Heart right ventricle (tissue), 16 donors: ENCODE measurements at regions not wholly inside any gene's neighbourhood (a gene's known extent, or its start where the extent isn't known, plus 50 kb on each side); places are given as distances from the start of the nearest gene placed in this dataset.

Experiments
- ATAC-seq, 8 donors: fragments of 200-7000 bp; cut with Tn5 transposase; one replicate each; pipeline ENCODE4 v1.9.1; 2020; ENCODE audit warnings: mild to moderate bottlenecking in 8 of 8, moderate library complexity in 8 of 8, moderate number of reproducible peaks in 1 of 8
- DNase-seq, 2 donors: peaks; one replicate each; pipeline ENCODE4 v3.0.0-alpha.2; 2020
- H3K27ac ChIP-seq, 10 donors: fragments of 200-600 bp; sonication (generic) in 2 of 10; one replicate each; pipeline versions ENCODE4 v1.5.0 to v1.8.0; 2020 to 2022; ENCODE audit warnings: mild to moderate bottlenecking in 3 of 10
- H3K27me3 ChIP-seq, 7 donors: fragments of 200-600 bp; one replicate each; pipeline ENCODE4 v1.8.0; 2021 to 2022; ENCODE audit warnings: mild to moderate bottlenecking in 2 of 7
- H3K36me3 ChIP-seq, 9 donors: fragments of 200-600 bp; sonication (generic) in 1 of 9; one replicate each; pipeline versions ENCODE4 v1.5.0 to v1.8.0; 2020 to 2022; ENCODE audit warnings: mild to moderate bottlenecking in 2 of 9
- H3K4me1 ChIP-seq, 9 donors: fragments of 200-600 bp; sonication (generic) in 1 of 9; one replicate each; pipeline versions ENCODE4 v1.5.0 to v1.8.0; 2020 to 2022; ENCODE audit warnings: mild to moderate bottlenecking in 4 of 9
- H3K4me3 ChIP-seq, 10 donors: fragments of 200-600 bp; sonication (generic) in 2 of 10; one replicate each; pipeline versions ENCODE4 v1.5.0 to v1.8.0; 2020 to 2022; ENCODE audit warnings: mild to moderate bottlenecking in 7 of 10, moderate library complexity in 2 of 10
- H3K9me3 ChIP-seq, 11 donors: fragments of 200-600 bp in 10 of 11; sonication (generic) in 2 of 11; one replicate each; pipeline versions ENCODE4 v1.5.0 to v1.8.0; 2013 to 2022; ENCODE audit warnings: mild to moderate bottlenecking in 2 of 11, control low read depth in 1 of 11, moderate library complexity in 1 of 11
- WGBS, 2 donors: extraction: QIAGEN DNeasy Blood & Tissue Kit; methylation state at CpG; one replicate each; pipeline ENCODE4 v1.1.7; 2013; ENCODE audit warnings: inconsistent platforms in 1 of 2; 5-methylcytosine and 5-hydroxymethylcytosine counted together
- intact Hi-C, 10 donors: fragments of 100-400 bp; cut with DNase I; formaldehyde crosslinking; loops; one replicate each; pipeline versions ENCODE4 v1.11.1 to v1.14.2; 2022
- TF ChIP-seq, protein P1 (sequence below), 9 donors: fragments of 200-600 bp; sonication (generic) in 2 of 9; IDR thresholded peaks; one replicate each; pipeline versions ENCODE4 v1.5.0 to v1.8.0; 2021 to 2022; ENCODE audit warnings: antibody characterized with exemption in 9 of 9, mild to moderate bottlenecking in 5 of 9, moderate library complexity in 1 of 9
- donor health status: Arrhythmogenic right ventricular cardiomyopathy.
- donor health status: ischemic (EF 13 %, LVEDD 7.1; RV severe dilation, severe dysfunction).
- donor health status: healthy with polysubstance abuse.
- donor health status: DM: no; HTN: yes; CAD: no.
- donor health status: DM: no; HTN: no; CAD: no.
- donor health status: ischemic (EF 25% LVEDD 6.9; RV normal size, moderate dysfunction).
- donor health status: ischemic (EF 25% LVEDD 5.7; RV mildly dilated, moderate dysfunction).
- donor health status: healthy.
- donor health status: DM: yes; HTN: yes; CAD: no.
- donor health status: Ischemic cardiomyopathy.
- donor health status: ischemic (EF 35%, LVEDD 5.7; RV mildly dilated, moderate dysfunction).
- donor health status: nonischemic (EF 11% LVEDD 7.7; RV severe dilation, severe dysfunction).
- donor health status: DM: yes; HTN: yes; CAD: no.
- donor health status: PGD.
- donor health status: ischemic (EF 29% LVEDD 5.4; RV normal size, mild dysfunction).
- donor health status: nonischemic (EF 23%, LVEDD 6.1; RV moderate dilation, normal function).

DNA sequence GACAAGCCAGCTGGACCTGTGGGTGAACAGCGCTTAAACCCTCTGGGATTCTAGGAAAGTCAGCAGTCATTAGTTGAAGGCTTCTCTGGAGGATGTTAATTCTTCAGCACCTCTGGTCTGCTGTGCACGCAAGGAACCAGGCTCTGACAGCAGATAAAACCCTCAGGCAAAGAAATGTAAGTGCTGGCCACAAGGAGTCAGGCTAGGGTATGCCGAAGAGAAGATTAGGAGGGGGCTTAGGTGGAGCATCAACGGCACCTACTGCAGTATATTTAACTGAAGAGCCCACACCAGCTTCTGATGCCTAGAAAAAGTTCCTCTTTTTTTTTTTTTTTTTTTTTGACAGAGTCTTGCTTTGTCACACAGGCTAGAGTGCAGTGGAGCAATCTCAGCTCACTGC lies 304.2 kb upstream of the MC4R start:
- Histone ChIP-seq H3K27me3 (peaks cover 0 to 11% (median 0%) of the 10 kb centered on the region in 7 donors), H3K9me3 (no peaks in the 10 kb centered on the region), H3K4me3 (no peak overlapping the region), H3K36me3 (no peaks in the 10 kb centered on the region), H3K4me1 (no peaks in the 10 kb centered on the region), H3K27ac (no peak overlapping the region)
- DNase-seq (no peak), ATAC-seq (no peak)
- WGBS, 2 donors: 33 to 41% methylated on average over 4 of the region's 4 CpGs
- intact Hi-C loops: no loop called here
- TF ChIP-seq, protein P1, sequence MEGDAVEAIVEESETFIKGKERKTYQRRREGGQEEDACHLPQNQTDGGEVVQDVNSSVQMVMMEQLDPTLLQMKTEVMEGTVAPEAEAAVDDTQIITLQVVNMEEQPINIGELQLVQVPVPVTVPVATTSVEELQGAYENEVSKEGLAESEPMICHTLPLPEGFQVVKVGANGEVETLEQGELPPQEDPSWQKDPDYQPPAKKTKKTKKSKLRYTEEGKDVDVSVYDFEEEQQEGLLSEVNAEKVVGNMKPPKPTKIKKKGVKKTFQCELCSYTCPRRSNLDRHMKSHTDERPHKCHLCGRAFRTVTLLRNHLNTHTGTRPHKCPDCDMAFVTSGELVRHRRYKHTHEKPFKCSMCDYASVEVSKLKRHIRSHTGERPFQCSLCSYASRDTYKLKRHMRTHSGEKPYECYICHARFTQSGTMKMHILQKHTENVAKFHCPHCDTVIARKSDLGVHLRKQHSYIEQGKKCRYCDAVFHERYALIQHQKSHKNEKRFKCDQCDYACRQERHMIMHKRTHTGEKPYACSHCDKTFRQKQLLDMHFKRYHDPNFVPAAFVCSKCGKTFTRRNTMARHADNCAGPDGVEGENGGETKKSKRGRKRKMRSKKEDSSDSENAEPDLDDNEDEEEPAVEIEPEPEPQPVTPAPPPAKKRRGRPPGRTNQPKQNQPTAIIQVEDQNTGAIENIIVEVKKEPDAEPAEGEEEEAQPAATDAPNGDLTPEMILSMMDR (IDR thresholded peaks at IDR 0.05): no peak

DNA sequence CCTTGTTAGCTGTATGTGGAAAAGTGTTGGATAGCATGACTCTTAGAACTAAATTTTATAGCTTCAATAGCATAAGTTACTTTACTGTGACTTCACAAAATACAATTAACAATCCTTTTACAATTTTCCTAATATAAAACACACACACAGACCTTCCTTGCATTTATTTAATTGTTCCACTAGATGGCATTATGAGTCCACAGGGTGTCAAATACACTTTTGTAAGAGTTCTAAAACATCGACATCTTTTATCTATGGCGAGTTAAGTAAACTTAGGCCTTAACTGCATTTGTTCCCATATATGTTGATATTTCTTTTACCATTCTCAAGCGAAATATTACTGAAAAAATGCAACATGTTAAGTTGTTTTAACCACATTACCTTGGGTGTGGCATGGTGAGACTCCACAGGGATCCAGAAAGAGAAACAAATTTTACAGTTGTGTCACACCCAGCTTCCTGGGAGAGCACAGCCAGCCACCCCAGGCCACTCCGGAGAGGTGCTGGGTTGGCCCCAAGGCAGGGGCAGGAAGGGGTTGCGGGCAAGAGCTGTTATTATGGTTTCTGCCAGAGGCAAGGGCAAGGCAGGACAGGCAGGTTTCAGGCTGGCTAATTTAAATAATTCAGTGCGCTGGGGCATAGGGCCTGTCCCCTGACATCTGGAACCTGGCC lies 312.4 kb upstream of the MC4R start:
- intact Hi-C loops: loop anchor here (1.0 to 10.0 kb wide), 7 partner anchors 140 to 1450 kb away; no protein-coding TSS in a partner anchor
- DNase-seq (no peak), ATAC-seq (no peak)
- TF ChIP-seq, protein P1 (IDR thresholded peaks at IDR 0.05): peak; percentile 40 to 78 (median 71)
- Histone ChIP-seq H3K36me3 (no peaks in the 10 kb centered on the region), H3K4me3 (no peak overlapping the region), H3K9me3 (peaks cover 0 to 4% (median 0%) of the 10 kb centered on the region in 11 donors), H3K27me3 (peaks cover 0 to 3% (median 0%) of the 10 kb centered on the region in 7 donors), H3K4me1 (peaks cover 0 to 4% (median 0%) of the 10 kb centered on the region in 9 donors), H3K27ac (no peak overlapping the region)
- 31% methylated on average over 6 of the region's 6 CpGs for WGBS, 2 donors

DNA sequence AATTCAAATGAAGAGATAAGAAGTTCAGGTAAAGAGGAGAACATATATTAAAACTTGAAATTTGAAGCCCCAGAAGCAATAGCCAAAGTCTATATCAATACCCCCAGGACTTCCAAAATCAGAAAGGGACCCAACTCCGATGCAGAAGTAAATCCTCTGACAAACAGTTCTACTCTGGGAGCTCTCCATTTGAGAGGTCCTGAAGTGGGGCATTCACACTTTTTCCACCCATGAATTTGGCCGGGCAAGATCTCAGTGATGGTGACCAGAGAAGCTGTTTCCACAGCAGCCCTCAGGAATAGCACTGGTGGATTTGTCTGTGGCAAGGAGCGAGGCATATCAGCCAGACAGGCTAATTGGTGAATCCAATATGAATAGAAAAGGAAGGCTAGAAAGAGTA lies 313.6 kb upstream of the MC4R start:
- Histone ChIP-seq H3K36me3 (no peaks in the 10 kb centered on the region), H3K27me3 (peaks cover 0 to 3% (median 0%) of the 10 kb centered on the region in 7 donors), H3K4me3 (no peak overlapping the region), H3K4me1 (peaks cover 0 to 4% (median 0%) of the 10 kb centered on the region in 9 donors), H3K9me3 (peaks cover 0 to 4% (median 0%) of the 10 kb centered on the region in 11 donors), H3K27ac (no peak overlapping the region)
- intact Hi-C loops: loop anchor here in 8 of 10 donors (2.0 to 10.0 kb wide), 6 partner anchors 139 to 1449 kb away; no protein-coding TSS in a partner anchor
- 64 to 65% methylated on average over 3 of the region's 3 CpGs for WGBS, 2 donors
- DNase-seq: no peak
- TF ChIP-seq, protein P1 (IDR thresholded peaks at IDR 0.05): no peak
- no peak for ATAC-seq

DNA sequence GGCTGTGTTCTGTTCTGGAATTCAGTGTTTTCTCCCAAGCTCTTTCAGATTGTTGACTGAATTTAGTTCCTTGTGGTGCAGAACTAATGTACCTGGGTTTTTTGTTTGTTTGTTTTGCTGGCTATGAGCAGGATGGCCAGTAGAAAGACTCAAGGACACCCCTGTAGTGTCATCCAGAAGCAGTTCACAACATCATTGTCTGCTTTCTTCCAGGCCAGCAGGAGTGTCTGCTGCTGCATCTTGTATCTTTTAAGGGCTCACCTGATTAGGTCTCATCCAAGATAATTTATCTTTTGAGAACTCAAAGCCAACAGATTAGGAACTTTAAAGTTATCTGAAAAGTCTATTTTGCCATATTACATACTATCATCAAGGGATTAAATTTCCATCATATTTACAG lies 318.5 kb upstream of the MC4R start:
- Histone ChIP-seq H3K4me1 (no peaks in the 10 kb centered on the region), H3K27ac (no peak overlapping the region), H3K4me3 (no peak overlapping the region), H3K36me3 (no peaks in the 10 kb centered on the region), H3K9me3 (no peaks in the 10 kb centered on the region), H3K27me3 (no peaks in the 10 kb centered on the region)
- DNase-seq (no peak), ATAC-seq (no peak)
- TF ChIP-seq, protein P1 (IDR thresholded peaks at IDR 0.05): no peak
- intact Hi-C loops: loop anchor here in 1 of 10 donors (10.0 kb wide), 1 partner anchor 134 kb away; no protein-coding TSS in a partner anchor
